ENCODE measurements at regions not wholly inside any gene's neighbourhood (a gene's known extent, or its start where the extent isn't known, plus 50 kb on each side); places are given as distances from the start of the nearest gene placed in this dataset.

- intact Hi-C loops (cut with DNase I, micrococcal nuclease): no loop called here
- Histone ChIP-seq H3K4me3 (ENCODE audit: low read length) (no peak overlapping the region), H3K36me3 (ENCODE audit: insufficient read depth, low read length) (no peaks in the 10 kb centered on the region), H3K27me3 (ENCODE audit: control insufficient read depth in 1 of 2, insufficient read depth in 2 of 2, low read length in 2 of 2) (peaks cover 0 to 3% of the 10 kb centered on the region in 2 experiments), H3K4me1 (ENCODE audit: insufficient read depth, low read length) (peaks cover 8% of the 10 kb centered on the region), H3K9me3 (ENCODE audit: control insufficient read depth in 1 of 2, insufficient read depth in 1 of 2, low read length in 2 of 2) (no peaks in the 10 kb centered on the region), H3K27ac (ENCODE audit: low read depth in 1 of 2, low read length in 2 of 2) (no peak overlapping the region)
- no peaks in the 10 kb centered on the region for H3K36me3 Mint-ChIP-seq (ENCODE audit: low read depth)
- no peaks in the 10 kb centered on the region for H3K27me3 Mint-ChIP-seq
- H3K4me3 Mint-ChIP-seq: no peak overlapping the region
- peaks cover 7% of the 10 kb centered on the region for H3K4me1 Mint-ChIP-seq (ENCODE audit: low read depth)
- no peak for ATAC-seq (ENCODE audit: poor library complexity)
- no peaks in the 10 kb centered on the region for H3K9me3 Mint-ChIP-seq
- H3K27ac Mint-ChIP-seq: no peak overlapping the region
- ChIA-PET CTCF (no interaction called here), POLR2A (interaction anchor here (0.7 kb wide), 1 partner anchor 107 kb away, joined by 3 read pairs; no protein-coding TSS in a partner anchor)
- peak in 1 of 14 experiments; percentile 8 for DNase-seq
- TF ChIP-seq CTCF (IDR thresholded peaks at IDR 0.05): no peak
These were observed 53.7 kb upstream of the DUSP5 start for GRCh38 chr10:110444004-110444337.

- Histone ChIP-seq H3K9me3 (ENCODE audit: control insufficient read depth in 1 of 2, insufficient read depth in 1 of 2, low read length in 2 of 2) (no peaks in the 10 kb centered on the region), H3K27me3 (ENCODE audit: control insufficient read depth in 1 of 2, insufficient read depth in 2 of 2, low read length in 2 of 2) (peaks cover 0 to 3% of the 10 kb centered on the region in 2 experiments), H3K4me1 (ENCODE audit: insufficient read depth, low read length) (peaks cover 8% of the 10 kb centered on the region), H3K4me3 (ENCODE audit: low read length) (no peak overlapping the region), H3K36me3 (ENCODE audit: insufficient read depth, low read length) (no peaks in the 10 kb centered on the region), H3K27ac (ENCODE audit: low read depth in 1 of 2, low read length in 2 of 2) (no peak overlapping the region)
- ATAC-seq (ENCODE audit: poor library complexity) (no peak), DNase-seq (peak in 1 of 14 experiments; percentile 15)
- ChIA-PET POLR2A (no interaction called here), CTCF (interaction anchor here (1.7 kb wide), 1 partner anchor 8 kb away, joined by 3 read pairs; no protein-coding TSS in a partner anchor)
- no peaks in the 10 kb centered on the region for H3K9me3 Mint-ChIP-seq
- no peak overlapping the region for H3K27ac Mint-ChIP-seq
- H3K27me3 Mint-ChIP-seq: no peaks in the 10 kb centered on the region
- TF ChIP-seq CTCF (IDR thresholded peaks at IDR 0.05): no peak
- intact Hi-C loops (cut with DNase I, micrococcal nuclease): no loop called here
- no peak overlapping the region for H3K4me3 Mint-ChIP-seq
- peaks cover 7% of the 10 kb centered on the region for H3K4me1 Mint-ChIP-seq (ENCODE audit: low read depth)
- no peaks in the 10 kb centered on the region for H3K36me3 Mint-ChIP-seq (ENCODE audit: low read depth)
These were observed 51.8 kb upstream of the DUSP5 start for GRCh38 chr10:110445871-110446270.

GRCh38 chr10:110446277-110446676, 51.4 kb upstream of the DUSP5 start:
- Mint-ChIP-seq H3K27me3 (no peaks in the 10 kb centered on the region), H3K4me3 (no peak overlapping the region), H3K36me3 (ENCODE audit: low read depth) (no peaks in the 10 kb centered on the region), H3K9me3 (no peaks in the 10 kb centered on the region), H3K27ac (no peak overlapping the region), H3K4me1 (ENCODE audit: low read depth) (peaks cover 7% of the 10 kb centered on the region)
- ATAC-seq (ENCODE audit: poor library complexity) (no peak), DNase-seq (no peak)
- H3K36me3 ChIP-seq (ENCODE audit: insufficient read depth, low read length): no peaks in the 10 kb centered on the region
- intact Hi-C loops (cut with DNase I, micrococcal nuclease): no loop called here
- H3K27me3 ChIP-seq (ENCODE audit: control insufficient read depth in 1 of 2, insufficient read depth in 2 of 2, low read length in 2 of 2): peaks cover 0 to 3% of the 10 kb centered on the region in 2 experiments
- no peak overlapping the region for H3K27ac ChIP-seq (ENCODE audit: low read depth in 1 of 2, low read length in 2 of 2)
- no peak for TF ChIP-seq CTCF (IDR thresholded peaks at IDR 0.05)
- H3K4me3 ChIP-seq (ENCODE audit: low read length): no peak overlapping the region
- peaks cover 8% of the 10 kb centered on the region for H3K4me1 ChIP-seq (ENCODE audit: insufficient read depth, low read length)
- ChIA-PET CTCF (interaction anchor here (1.7 kb wide), 1 partner anchor 8 kb away, joined by 3 read pairs; no protein-coding TSS in a partner anchor), POLR2A (no interaction called here)
- H3K9me3 ChIP-seq (ENCODE audit: control insufficient read depth in 1 of 2, insufficient read depth in 1 of 2, low read length in 2 of 2): no peaks in the 10 kb centered on the region
